UCSD-AML1 (cell line): ENCODE measurements at regions not wholly inside any gene's neighbourhood (a gene's known extent, or its start where the extent isn't known, plus 50 kb on each side); places are given as distances from the start of the nearest gene placed in this dataset.
"Not testable (repeated sequence)": the region's sequence is repeated elsewhere in the genome, so short reads cannot be mapped to it uniquely, and the experiment has no call there.

Experiments used
- DNase-seq: peaks from one replicate; lab custom pipeline; 2025; ENCODE audit not compliant: unreplicated experiment; lab: John Stamatoyannopoulos, UW

DNA sequence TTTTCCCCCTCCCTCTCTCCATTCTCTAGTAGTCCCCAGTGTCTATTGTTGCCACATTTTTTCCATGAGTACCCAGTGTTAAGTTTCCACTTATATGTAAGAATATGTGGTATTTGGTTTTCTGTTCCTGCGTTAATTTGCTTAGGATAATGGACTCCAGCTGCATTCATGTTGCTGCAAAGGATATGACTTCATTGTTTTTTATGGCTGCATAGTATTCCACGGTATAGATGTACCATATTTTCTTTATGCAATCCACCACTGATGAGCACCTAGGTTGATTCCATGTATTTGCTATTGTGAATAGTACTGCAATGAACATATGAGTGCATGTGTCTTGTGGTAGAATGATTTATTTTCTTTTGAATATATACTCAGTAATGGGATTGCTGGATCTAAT lies 77.4 kb upstream of the MEGF10 start:
- no peak for DNase-seq

- DNase-seq, result no peak
Measured at GRCh38 chr5:127216143-127216542, 74.5 kb upstream of the MEGF10 start.

DNA sequence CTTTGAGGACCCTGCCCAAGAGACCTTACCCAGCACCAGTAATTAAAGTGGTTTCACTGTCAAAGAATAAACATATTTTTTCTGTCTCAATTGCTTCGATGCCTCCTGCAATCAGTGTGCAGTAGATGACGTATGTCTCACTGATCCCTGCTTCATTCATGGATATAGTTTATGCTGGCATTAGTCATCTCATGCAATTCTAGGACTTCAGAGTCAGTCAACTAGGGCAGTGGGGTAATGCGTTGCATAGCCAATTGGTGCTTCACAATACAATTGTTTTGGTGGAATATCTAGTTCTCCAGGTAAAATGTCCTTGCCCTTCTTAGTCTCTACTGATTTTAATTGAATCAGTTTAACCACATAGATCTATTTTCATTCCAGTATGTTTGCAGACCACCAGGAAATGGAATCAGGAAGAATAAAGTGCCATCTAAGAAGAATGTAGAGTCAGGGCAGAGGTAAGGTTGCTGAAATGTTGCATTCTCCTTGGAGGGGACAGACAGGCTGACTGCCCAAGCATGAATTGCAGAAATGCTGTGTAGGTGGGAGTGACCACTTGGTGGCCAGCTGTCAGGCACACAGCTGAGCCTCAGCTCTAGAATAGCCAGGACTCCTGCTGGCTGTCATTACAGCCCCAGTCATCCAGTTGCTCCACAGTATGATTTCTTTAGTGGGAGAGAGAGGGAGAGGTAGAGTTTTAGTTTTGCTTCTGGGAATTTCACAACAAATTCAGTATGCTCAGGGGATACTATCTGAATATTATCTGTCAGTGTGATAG lies 73.5 kb upstream of the MEGF10 start:
- no peak for DNase-seq

DNA sequence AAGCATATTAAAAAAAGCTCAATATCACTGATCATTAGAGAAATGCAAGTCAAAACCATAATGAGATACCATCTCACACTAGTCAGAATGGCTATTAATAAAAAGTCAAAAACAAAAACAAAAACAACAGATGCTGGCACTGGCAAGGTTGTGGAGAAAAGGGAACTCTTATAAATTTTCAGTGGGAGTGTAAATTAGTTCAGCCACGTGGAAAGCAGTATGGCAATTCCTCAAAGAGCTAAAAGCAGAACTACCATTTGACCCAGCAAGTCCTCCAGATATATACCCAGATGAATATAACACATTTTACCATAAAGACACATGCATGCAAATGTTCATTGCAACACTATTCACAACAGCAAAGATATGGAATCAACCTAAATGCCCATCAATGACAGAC lies 68.7 kb upstream of the MEGF10 start:
- not testable (repeated sequence) for DNase-seq

DNA sequence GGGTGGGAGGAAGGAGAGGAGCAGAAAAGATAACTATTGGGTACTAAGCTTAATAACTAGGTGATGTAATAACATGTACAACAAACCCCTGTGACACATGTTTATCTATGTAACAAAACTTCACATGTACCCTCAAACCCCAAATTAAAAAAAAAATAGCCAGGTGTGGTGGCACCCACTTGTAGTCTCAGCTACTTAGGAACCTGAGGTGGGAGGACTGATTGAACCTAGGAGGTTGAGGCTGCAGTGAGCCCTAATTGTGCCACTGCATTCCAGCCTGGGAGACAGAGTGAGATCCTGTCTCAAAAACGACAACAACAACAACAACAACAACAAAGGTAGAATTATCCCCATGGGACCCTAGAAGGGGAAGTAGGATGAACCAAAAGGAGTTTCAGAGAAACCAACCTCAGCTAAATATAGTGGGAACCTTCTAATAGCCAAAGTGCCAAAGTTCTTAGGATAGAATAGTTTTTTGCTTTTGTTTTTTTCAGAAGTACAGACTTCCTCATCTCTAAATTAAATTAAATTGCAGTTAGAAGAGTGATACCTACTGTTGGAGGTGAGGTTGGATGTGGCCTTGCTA lies 67.9 kb upstream of the MEGF10 start:
- DNase-seq, result not testable (repeated sequence)

- no peak for DNase-seq
Measured at GRCh38 chr5:127223256-127223974, 67.2 kb upstream of the MEGF10 start.

- DNase-seq, result no peak
Measured at GRCh38 chr5:127227881-127228280, 62.7 kb upstream of the MEGF10 start.

GRCh38 chr5:127228540-127229184 lies 61.9 kb upstream of the MEGF10 start:
- no peak for DNase-seq

DNA sequence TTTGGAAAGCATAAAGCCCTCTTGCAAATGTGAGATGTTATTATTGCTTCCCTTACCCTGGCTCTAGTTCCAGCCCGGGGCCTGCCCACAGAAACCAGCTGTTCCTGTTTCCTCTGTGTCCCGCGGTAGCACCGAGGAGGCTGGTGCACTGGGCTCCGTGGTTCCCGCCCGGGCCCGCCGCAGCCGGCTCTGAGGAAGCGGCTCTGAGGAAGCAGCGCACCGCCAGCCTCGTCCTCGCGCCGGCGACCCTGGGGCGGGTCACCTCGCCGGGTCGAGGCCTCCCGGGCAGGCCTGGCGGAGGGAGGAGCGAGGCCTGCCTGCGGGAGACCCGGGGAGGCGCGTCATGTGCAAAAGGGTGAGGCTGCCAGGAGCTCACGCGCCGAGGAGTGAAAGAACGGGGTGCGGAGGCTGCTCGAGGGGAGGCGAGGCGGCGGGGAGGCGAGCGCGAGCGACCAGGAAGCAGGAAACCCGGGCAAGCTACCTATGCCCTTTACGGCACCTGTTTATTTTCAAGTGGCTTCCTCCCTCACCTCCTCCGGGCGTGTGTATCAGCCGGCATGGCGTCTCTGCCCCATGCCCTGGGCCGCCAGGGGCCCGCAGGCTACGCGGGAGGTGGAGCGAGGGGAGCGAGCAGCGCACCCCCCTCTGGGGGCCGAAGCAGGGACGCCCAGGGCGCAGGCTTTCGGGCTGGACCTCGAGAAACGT lies 61.3 kb upstream of the MEGF10 start:
- peak; percentile 69 for DNase-seq

GRCh38 chr5:127231118-127231517 lies 59.5 kb upstream of the MEGF10 start:
- DNase-seq, result no peak

DNA sequence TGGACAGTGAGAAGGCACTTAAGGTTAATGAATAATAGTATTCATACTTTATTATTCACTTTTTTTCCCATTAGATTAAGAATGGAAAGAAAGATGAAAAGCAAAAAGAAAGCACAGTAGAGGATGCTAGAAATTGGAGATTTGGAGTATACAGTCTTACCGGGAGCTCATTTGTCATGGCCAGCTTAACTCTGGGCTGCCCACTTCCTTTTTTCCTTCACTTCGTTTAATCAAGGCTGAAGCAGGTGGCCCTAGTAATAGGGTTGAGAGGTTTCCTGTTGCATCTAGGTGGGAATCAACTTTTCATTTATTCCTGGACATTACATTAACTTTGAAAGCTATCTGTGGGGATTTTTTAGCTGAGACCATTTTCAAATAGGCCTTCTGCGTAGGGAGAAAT lies 57.0 kb upstream of the MEGF10 start:
- no peak for DNase-seq

DNA sequence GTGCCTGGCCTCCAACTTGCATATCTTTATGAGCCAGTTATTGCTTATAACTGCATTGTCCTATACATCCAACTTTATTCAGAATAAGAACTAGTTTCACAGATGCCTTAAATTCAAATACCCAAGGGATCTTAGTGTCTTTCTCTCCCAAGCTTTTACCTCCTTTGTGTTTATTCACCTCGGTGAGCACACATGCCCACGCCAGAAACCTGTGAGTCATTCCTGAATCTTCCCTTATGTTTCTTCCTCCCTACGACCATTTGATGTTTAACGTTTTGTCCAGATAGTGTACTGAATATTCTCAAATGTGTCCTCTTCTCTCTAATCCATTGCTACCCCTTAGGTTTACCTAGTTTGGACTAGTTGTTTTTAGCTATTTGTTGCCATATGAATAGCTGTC lies 55.5 kb upstream of the MEGF10 start:
- DNase-seq, result no peak

DNA sequence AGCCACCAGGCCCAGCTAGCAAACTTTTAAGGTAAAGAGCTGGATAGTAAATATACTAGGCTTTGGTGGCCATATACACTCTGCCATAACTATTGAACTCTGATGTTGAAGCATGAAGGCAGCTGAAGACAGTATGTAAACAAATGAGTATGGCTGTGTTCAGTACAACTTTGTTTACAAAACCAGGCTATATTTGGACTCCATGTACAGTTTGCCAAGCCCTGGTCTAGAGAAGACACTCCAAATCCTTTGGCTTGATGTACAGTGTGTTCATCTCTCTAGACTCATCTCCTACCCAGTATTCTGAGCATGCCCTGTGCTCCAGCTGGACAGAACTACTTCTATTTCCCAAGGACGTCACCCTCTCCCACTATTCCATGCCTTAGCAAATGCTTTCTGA lies 54.3 kb upstream of the MEGF10 start:
- DNase-seq, result no peak
